Activated CD8-positive, alpha-beta T cell treated with anti-CD3 and anti-CD28 coated beads, Interleukin-2, amount 10 ng/mL, durations not matched to agents 7 days and 5 days (primary cell): ENCODE measurements at regions not wholly inside any gene's neighbourhood (a gene's known extent, or its start where the extent isn't known, plus 50 kb on each side); places are given as distances from the start of the nearest gene placed in this dataset.
"Not testable (repeated sequence)": the region's sequence is repeated elsewhere in the genome, so short reads cannot be mapped to it uniquely, and the experiment has no call there.

Experiments
- ATAC-seq: fragments of 150-1000 bp; cut with Tn5 transposase; one replicate; pipeline ENCODE4 v1.10.0; 2021; ENCODE audit warnings: moderate library complexity
- CTCF ChIA-PET: fragments of 350-600 bp; sonication (Branson Sonifier 250); formaldehyde crosslinking; loops from one replicate; lab custom pipeline; 2021; ENCODE audit warnings: antibody characterized with exemption; lab: Charles Lee
- POLR2A ChIA-PET: fragments of 350-600 bp; sonication (Branson Sonifier 250); formaldehyde crosslinking; loops from one replicate; lab custom pipeline; 2021; ENCODE audit warnings: antibody characterized with exemption; lab: Charles Lee
- DNase-seq: peaks from one replicate; pipeline ENCODE4 v3.0.0-alpha.2; 2020
- H3K27ac Mint-ChIP-seq: one replicate; pipeline ENCODE4 v1.8.0; 2021; ENCODE audit warnings: mild to moderate bottlenecking, mixed read lengths
- H3K27me3 Mint-ChIP-seq: one replicate; pipeline ENCODE4 v1.8.0; 2021; ENCODE audit warnings: low read depth, mixed read lengths
- H3K36me3 Mint-ChIP-seq: one replicate; pipeline ENCODE4 v1.8.0; 2021; ENCODE audit warnings: low read depth, mixed read lengths
- H3K4me1 Mint-ChIP-seq: one replicate; pipeline ENCODE4 v1.8.0; 2021; ENCODE audit warnings: low read depth, mixed read lengths
- H3K4me3 Mint-ChIP-seq: one replicate; pipeline ENCODE4 v1.8.0; 2021; ENCODE audit warnings: mild to moderate bottlenecking, mixed read lengths
- H3K9me3 Mint-ChIP-seq: one replicate; pipeline ENCODE4 v1.8.0; 2022; ENCODE audit warnings: mixed read lengths; ENCODE audit not compliant: insufficient read depth

DNA sequence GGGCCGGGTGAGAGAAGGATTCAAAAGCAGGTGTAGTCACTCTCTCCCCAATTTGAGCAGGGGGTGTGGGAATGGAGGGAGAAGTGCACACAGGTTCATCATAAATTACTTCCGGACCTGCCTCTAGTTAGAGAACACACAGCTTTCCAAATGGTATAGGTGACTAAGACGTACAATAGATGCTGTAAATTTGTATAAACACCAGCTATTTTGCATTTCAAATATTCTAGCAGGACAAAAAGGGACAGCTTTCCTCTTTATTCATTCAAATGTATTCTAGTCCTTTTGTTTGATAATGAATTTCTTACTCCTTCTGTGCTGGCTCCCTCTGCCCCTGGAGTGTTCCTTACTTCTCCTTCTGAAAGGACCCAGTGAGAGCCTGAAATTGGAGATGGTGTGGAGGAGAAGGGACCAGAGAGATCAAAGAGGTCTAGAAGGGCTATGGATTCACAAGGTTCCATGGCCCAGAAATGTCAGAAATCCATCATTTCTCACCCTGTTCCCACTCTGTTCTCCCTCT is 53.2 kb upstream of the SH3BP4 start:
- H3K36me3 Mint-ChIP-seq = no peaks in the 10 kb centered on the region
- H3K27ac Mint-ChIP-seq = no peak overlapping the region
- no peak overlapping the region for H3K4me3 Mint-ChIP-seq
- no peaks in the 10 kb centered on the region for H3K27me3 Mint-ChIP-seq
- ChIA-PET POLR2A (no interaction called here), CTCF (no interaction called here)
- DNase-seq (no peak), ATAC-seq (no peak)
- H3K4me1 Mint-ChIP-seq = no peaks in the 10 kb centered on the region
- no peaks in the 10 kb centered on the region for H3K9me3 Mint-ChIP-seq

DNA sequence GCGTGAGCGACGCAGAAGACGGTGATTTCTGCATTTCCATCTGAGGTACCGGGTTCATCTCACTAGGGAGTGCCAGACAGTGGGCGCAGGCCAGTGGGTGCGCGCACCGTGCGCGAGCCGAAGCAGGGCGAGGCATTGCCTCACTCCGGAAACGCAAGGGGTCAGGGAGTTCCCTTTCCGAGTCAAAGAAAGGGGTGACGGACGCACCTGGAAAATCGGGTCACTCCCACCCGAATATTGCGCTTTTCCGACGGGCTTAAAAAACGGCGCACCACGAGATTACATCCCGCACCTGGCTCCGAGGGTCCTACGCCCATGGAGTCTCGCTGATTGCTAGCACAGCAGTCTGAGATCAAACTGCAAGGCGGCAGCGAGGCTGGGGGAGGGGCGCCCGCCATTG is 63.4 kb upstream of the SH3BP4 start:
- H3K27ac Mint-ChIP-seq, H3K27me3 Mint-ChIP-seq, POLR2A ChIA-PET, H3K4me1 Mint-ChIP-seq, ATAC-seq, H3K9me3 Mint-ChIP-seq, DNase-seq, CTCF ChIA-PET, H3K36me3 Mint-ChIP-seq: not testable (repeated sequence)
- H3K4me3 Mint-ChIP-seq = peak overlapping the region; percentile 15

- no peaks in the 10 kb centered on the region for H3K9me3 Mint-ChIP-seq
- H3K27me3 Mint-ChIP-seq = no peaks in the 10 kb centered on the region
- no peak for ATAC-seq
- POLR2A ChIA-PET = no interaction called here
- no peak overlapping the region for H3K27ac Mint-ChIP-seq
- CTCF ChIA-PET = no interaction called here
- no peaks in the 10 kb centered on the region for H3K36me3 Mint-ChIP-seq
- no peak for DNase-seq
- H3K4me1 Mint-ChIP-seq = no peaks in the 10 kb centered on the region
- no peak overlapping the region for H3K4me3 Mint-ChIP-seq
These were observed 64.6 kb upstream of the SH3BP4 start for GRCh38 chr2:234887195-234887594.

GRCh38 chr2:234885886-234886285 is 65.9 kb upstream of the SH3BP4 start:
- DNase-seq (no peak), ATAC-seq (no peak)
- H3K27me3 Mint-ChIP-seq = no peaks in the 10 kb centered on the region
- H3K4me3 Mint-ChIP-seq = no peak overlapping the region
- H3K27ac Mint-ChIP-seq = no peak overlapping the region
- no peaks in the 10 kb centered on the region for H3K36me3 Mint-ChIP-seq
- H3K9me3 Mint-ChIP-seq = no peaks in the 10 kb centered on the region
- CTCF ChIA-PET = no interaction called here
- POLR2A ChIA-PET = no interaction called here
- no peaks in the 10 kb centered on the region for H3K4me1 Mint-ChIP-seq

DNA sequence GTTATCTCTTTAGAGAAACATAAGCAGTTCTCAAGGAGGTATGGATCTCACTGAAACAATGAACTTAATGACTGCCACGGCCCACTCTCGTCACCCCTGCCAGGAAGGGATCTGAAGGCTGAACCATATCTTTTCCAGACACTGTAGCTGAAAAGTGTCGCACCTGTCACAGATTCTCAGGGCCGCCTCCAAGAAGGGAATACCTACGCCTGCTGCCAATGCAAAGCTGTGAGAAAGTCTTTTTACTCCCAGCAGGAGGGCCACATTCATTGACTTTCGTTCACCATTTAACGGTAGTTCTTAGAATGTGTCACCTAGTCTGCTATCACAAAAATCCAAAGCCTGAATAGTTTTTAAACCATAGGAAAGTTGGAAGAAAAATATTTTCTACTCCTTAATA is 66.7 kb upstream of the SH3BP4 start:
- Mint-ChIP-seq H3K27me3 (no peaks in the 10 kb centered on the region), H3K4me3 (no peak overlapping the region), H3K9me3 (no peaks in the 10 kb centered on the region), H3K27ac (no peak overlapping the region), H3K36me3 (no peaks in the 10 kb centered on the region), H3K4me1 (no peaks in the 10 kb centered on the region)
- ATAC-seq = no peak
- CTCF ChIA-PET = no interaction called here
- POLR2A ChIA-PET = no interaction called here
- no peak for DNase-seq

DNA sequence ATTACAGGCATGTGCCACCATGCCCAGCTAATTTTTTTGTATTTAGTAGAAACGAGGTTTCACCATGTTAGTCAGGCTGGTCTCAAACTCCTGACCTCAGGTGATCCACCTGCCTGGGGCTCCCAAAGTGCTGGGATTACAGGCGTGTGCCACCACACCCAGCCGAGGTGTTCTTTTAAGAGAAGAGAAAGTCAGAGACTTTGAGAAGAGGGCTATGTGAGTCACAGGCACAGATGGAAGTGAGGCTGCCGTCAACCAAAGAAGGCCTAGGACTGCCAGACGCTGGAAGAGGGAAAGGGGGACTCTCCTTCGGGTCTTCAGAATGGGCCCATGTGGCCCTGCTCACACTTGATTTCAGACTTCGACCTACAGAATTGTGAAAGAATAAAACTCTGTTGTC is 67.2 kb upstream of the SH3BP4 start:
- Mint-ChIP-seq H3K4me3 (no peak overlapping the region), H3K4me1 (no peaks in the 10 kb centered on the region), H3K27ac (no peak overlapping the region), H3K36me3 (no peaks in the 10 kb centered on the region), H3K27me3 (no peaks in the 10 kb centered on the region), H3K9me3 (no peaks in the 10 kb centered on the region)
- POLR2A ChIA-PET = no interaction called here
- DNase-seq (no peak), ATAC-seq (no peak)
- CTCF ChIA-PET = no interaction called here

DNA sequence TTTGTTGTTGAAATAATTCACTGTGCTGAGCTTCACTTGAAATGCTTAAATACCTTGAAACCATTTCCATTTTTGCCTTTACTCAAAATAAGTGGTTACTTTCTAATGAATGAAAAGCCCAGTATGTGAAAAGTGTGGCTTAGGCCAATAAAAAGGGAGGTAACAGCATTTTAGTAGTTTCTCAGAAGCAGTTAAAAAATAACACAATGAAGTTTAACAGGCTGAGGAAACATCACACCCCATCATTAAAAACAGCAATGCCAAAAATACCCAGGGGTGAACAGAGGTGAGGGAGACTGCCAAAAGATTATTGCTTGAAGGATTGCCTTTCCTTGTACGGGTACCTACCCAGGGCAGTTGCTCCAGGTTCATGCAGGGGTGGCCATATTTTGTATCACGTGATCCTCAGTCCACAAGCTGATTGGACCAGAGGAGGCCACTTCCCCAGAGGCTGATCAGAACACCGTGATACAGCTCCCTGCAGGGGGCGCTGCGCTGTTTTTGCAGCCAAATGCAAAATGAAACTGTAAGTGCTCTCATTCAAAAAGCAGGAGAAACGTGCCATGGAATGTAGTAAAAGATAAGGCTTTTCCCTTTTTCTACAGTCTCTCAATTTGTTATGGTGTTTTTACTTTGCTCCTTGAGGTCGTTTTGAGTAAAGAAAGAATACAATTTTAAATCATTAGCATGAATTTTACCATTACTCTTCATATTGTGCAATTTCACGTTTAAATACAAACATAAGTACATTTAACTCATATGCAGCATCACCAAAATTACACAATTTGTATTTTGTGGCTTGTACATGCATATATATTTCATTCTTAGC is 70.2 kb upstream of the SH3BP4 start:
- H3K27me3 Mint-ChIP-seq = no peaks in the 10 kb centered on the region
- CTCF ChIA-PET = interaction anchor here (0.7 kb wide), 1 partner anchor 19 kb away, joined by 3 read pairs; no protein-coding TSS in a partner anchor
- POLR2A ChIA-PET = no interaction called here

DNA sequence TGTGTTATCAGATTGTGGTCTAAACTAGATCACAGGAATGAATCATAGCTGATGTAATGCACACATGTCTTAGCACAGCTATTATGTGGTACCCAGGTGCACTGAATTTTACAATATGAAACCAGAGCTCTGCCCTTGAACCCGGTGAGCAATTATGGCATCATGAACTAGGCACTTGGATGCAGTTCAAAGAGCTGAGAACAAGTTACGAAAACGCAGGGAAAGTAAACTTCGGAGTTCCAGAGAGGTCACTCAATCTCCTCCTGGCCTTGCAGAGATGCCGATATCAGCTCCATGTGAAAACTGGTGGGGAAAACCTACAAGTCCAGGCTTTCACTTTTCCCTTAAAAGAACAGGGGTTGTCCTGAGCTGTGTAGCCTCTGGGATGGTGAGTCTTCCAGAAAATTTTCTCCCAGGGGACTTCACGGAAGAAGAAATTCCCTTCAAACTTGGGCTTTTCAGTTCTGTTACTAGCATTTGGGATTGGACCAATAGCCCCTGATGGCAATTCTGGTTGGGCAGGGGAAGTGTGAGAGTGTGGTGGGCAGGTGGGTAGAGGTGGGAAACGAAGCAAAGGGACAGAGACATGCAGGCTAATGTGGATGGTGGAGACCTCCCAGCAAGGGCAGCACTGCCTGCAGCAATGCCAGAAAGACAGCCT is 71.1 kb upstream of the SH3BP4 start:
- H3K27ac Mint-ChIP-seq = no peak overlapping the region
- ATAC-seq (no peak), DNase-seq (no peak)
- H3K36me3 Mint-ChIP-seq = no peaks in the 10 kb centered on the region
- ChIA-PET POLR2A (no interaction called here), CTCF (no interaction called here)
- no peak overlapping the region for H3K4me3 Mint-ChIP-seq
- no peaks in the 10 kb centered on the region for H3K4me1 Mint-ChIP-seq
- H3K27me3 Mint-ChIP-seq = no peaks in the 10 kb centered on the region
- no peaks in the 10 kb centered on the region for H3K9me3 Mint-ChIP-seq

More for the DNA sequence above, 70.2 kb upstream of the SH3BP4 start:
- Mint-ChIP-seq H3K4me3 (no peak overlapping the region), H3K9me3 (no peaks in the 10 kb centered on the region), H3K27ac (no peak overlapping the region), H3K4me1 (no peaks in the 10 kb centered on the region), H3K36me3 (no peaks in the 10 kb centered on the region)
- ATAC-seq = no peak
- peak; percentile 41 for DNase-seq

- no peaks in the 10 kb centered on the region for H3K27me3 Mint-ChIP-seq
- no peak for ATAC-seq
- H3K27ac Mint-ChIP-seq = no peak overlapping the region
- H3K36me3 Mint-ChIP-seq = no peaks in the 10 kb centered on the region
- H3K9me3 Mint-ChIP-seq = no peaks in the 10 kb centered on the region
- CTCF ChIA-PET = no interaction called here
- no peak overlapping the region for H3K4me3 Mint-ChIP-seq
- POLR2A ChIA-PET = interaction anchor here (0.6 kb wide), 1 partner anchor 1813 kb away, joined by 3 read pairs; no protein-coding TSS in a partner anchor
- no peaks in the 10 kb centered on the region for H3K4me1 Mint-ChIP-seq
- DNase-seq = no peak
These were observed 72.0 kb upstream of the SH3BP4 start for GRCh38 chr2:234879671-234880455.

- H3K27me3 Mint-ChIP-seq, DNase-seq, H3K4me3 Mint-ChIP-seq, H3K27ac Mint-ChIP-seq, POLR2A ChIA-PET, H3K4me1 Mint-ChIP-seq, H3K36me3 Mint-ChIP-seq, CTCF ChIA-PET, ATAC-seq, H3K9me3 Mint-ChIP-seq: not testable (repeated sequence)
These were observed 75.2 kb upstream of the SH3BP4 start for GRCh38 chr2:234876621-234877020.

GRCh38 chr2:234874347-234875046 is 77.3 kb upstream of the SH3BP4 start:
- ATAC-seq (no peak), DNase-seq (no peak)
- no peaks in the 10 kb centered on the region for H3K36me3 Mint-ChIP-seq
- no peaks in the 10 kb centered on the region for H3K9me3 Mint-ChIP-seq
- ChIA-PET POLR2A (no interaction called here), CTCF (no interaction called here)
- H3K27me3 Mint-ChIP-seq = no peaks in the 10 kb centered on the region
- H3K4me3 Mint-ChIP-seq = no peak overlapping the region
- no peak overlapping the region for H3K27ac Mint-ChIP-seq
- no peaks in the 10 kb centered on the region for H3K4me1 Mint-ChIP-seq
